Retina (tissue), 1 donor: ENCODE measurements at regions not wholly inside any gene's neighbourhood (a gene's known extent, or its start where the extent isn't known, plus 50 kb on each side); places are given as distances from the start of the nearest gene placed in this dataset.
A peak's percentile ranks its signal among the peaks of the same experiment; 100 is the strongest.
"Not testable (repeated sequence)": the region's sequence is repeated elsewhere in the genome, so short reads cannot be mapped to it uniquely, and the experiment has no call there.

Experiments
- DNase-seq: peaks from one replicate; pipeline ENCODE4 v3.0.0-alpha.2; 2016

DNA sequence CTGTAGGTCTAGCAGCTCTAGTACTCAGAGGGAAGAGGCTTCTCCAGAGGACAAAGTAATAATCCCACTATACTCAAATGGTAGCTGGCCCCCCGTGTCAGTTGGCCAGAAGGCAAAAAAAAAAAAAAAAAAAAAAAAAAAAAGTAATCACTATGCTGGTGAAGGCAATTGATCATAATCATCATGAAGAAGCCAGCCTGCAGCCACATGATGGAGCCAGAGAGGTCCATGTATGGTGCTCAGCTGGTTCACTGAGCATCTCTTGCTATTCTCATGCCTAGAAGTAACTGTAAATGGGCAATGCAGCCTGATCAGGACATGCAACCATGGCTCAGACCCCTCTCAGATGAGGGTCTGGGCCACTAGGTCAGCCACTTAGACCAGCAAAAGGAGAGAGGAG lies 378.8 kb downstream of the MED13L start:
- DNase-seq = no peak

DNA sequence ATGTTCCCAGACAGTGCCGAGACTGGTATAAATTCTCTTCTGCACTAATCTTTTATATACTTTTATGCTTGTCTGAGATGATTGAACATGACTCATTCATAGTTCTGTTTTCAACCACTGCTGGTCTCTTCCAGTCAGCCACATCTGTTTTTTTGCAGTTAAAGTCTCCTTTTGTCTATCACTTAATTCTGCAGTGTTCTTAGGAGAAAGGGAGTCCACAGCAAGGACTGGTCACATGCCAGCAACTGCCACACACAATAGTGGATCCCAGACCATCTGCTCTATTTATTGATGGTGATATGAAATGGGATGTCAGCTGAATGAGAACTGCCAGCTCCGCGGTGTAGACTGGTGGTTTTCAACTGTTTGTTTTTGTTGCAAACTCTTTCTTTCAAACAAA lies 379.8 kb downstream of the MED13L start:
- peak; percentile 32 for DNase-seq

DNA sequence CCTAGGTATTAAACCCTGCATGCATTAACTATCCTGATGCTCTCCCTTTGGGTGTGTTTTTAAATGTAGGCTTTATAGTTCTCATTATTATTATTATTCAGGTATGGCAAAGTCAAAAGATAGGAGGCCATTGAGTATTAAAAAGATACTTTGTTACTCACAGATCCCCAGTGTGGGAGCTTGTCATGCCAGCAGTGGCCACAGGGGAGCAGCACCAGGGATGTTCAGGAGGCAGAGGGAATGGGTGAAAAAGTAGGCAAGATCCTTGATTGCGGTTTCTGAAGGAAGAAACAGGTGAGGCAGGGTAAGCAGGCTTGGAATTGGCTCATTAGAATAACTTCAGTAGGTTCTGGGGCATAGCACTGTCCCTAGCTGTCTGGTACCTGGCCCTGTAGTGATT lies 382.2 kb downstream of the MED13L start:
- DNase-seq = no peak

DNA sequence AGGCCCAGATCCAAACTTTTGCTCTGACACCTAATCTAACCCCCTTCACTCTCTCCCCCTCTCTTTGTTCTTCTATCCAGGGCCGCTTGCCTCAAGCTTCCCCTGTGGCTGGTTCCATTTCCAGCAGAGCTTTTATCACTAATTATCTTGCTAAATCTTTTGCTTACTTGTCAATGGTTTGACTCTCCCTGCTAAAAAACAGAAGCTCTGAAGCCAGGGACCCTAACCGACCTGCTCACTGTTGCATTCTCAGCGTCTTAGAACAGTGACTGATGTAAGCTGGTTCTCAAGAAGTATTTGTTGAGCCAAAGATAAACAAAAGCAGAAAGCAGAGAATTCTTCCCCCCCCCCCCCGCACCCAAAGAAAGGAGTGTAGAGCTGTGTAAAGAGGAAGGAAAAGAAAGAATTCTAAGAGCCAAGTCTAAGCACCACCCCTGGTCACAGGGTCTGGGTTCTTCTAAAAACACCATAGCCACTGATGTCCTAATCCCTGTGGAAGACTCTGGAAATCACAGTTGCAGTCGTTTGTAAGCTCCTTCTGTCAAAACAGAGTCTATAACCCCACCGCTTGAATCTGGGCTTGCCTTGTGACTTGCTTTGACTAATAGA lies 385.8 kb downstream of the MED13L start:
- DNase-seq = no peak

DNA sequence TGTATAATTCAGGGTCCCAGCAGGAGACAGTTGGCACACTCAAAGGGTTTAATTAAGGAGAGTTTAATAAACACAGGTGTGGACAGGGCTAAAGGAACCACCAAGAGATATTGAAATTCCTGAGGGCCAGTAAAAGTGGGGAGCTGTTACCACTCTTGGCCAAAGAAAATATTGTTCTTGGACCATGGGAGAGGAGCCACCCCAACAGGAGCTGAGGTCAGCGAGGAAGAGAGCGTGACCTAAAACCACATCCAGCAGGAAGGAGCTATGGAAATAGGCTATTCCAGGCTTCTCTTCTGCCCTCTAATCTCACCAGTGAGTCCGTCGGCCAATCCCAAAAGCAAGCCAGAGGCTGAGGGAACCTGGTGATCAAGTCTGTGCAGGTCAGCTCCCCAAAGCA lies 390.8 kb downstream of the MED13L start:
- no peak for DNase-seq

DNA sequence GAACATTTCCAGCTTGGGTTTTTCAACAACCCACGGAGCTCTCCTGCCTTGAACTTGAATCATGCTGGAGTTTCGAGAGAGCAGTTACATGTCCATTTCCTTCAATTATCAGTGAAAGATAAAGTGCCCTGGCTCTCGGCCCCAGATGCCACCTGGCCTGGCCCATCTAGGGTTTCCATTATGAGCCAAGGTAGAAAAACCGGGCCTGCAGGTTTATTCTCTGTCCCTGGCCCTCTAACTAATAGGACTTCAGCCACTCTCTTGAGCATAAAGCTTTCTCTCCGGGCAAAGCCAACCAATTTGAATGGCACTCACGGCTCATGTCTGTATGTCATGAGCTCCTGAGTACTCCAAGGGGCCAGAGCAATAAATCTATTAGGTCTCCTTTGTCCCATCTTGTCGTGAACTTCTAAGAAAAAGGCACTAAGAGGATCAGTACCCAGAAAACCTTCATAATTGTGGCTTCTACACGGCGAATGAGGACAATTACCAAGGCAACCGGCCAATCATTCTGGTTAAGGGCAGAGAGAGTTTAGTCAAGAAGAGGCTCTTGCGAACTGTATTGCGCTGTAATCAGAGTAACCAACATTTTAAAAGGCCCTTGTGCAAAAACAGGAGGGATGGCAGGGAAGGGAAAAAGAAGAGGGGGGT lies 392.3 kb downstream of the MED13L start:
- DNase-seq = no peak

DNA sequence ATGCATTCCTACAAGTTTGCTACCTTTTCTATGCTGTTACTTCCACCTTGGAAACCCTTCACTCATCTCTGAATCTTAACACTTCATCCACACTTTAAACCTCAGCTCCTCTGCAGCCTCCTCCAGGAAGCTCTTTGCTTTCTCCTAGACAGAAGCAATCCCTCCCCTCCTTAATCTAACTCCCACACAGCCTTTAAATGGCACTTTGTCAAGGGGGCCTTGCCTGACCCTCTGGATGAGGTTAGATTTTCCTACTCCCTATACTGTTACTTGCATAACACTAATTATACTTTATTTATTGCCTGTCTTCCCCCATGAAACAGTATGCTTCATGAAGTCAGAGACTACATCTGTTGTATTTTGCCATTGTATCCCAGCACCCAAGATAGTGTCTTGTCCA lies 394.6 kb downstream of the MED13L start:
- no peak for DNase-seq

DNA sequence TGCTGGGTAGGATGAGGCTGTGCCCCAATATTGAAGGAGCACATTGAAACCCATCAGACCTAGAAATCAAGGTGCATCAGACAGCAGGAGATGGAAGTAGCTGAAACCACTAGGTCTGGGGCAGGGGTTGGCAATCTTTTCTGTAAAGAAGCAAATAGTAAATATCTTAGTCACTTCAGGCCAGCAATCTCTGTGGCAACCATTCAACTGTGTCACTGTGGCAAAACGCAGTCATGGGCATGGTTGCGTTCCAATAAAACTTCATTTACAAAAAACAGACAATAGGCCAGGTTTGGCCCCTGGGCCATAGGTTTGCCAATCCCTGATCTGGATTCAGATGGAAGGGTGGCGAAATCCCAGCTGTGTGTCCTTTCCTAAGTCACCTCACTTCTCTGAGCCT lies 397.3 kb downstream of the MED13L start:
- no peak for DNase-seq

DNA sequence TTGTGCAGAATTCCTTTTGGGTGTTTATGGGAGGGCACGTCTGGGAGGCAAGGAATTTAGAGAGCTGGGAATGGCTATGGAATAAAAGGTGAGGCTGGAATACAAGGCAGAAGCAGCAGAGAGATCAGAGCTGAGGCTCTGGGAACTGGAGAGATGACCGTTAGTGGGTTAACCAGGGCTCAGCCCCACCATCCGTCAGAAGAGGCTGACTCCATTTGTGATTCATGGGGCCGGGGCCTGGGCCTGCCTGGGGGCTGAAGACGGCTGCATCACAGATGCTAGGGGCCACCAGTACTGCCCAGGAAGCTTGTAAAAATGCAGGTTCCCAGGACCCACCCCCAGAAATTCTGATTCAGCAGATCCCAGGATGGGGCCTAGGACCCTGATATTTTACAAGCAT lies 398.1 kb downstream of the MED13L start:
- no peak for DNase-seq

DNA sequence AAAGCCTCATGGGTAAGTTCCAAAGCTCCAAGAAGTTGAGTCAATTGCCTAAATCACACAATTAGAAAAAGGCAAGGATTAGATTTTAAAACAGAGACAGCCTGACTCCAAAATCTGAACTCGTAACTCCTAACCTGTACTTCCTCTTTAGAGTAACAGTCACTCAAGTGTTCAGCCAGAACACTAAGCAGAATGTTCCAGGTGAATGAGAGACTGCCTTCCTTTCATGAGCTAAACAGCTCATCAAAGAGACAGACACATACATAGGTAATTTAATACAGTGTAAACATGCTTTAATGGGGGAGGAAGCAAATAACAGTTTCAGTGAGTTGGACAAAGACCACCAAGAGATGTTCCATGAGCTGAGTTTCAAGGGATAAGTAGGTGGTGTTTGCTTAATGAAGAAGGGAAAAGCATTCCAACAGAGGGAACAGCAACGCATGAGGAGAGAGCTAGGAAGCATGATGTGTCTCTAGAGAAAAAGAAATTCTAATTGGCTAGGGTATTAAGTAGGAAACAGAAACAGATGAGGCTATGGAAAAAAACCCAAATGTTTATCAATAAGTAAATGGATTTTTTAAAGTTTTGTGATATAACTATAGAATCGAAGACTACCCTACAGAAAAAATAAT lies 403.9 kb downstream of the MED13L start:
- no peak for DNase-seq

DNA sequence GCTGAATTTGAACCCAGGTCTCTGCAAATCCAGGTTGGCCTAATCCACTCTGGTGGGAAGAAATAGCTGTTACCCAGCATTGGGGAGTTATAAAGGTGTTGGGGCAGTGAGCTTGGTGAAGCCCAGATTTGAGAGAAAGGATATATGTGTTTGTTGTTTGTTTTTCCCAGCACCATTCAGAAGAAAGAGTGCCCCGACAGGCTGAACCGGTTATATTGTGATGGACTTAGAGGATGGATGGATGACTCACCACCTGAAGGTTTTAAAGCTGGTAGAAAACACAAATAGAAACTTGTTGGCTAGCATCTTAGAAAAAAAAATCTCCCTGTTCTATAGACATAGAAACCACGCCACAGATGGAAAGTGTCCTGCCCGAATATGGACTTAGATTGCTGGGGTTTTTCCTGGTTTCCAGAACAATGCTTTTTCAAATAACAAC lies 404.6 kb downstream of the MED13L start:
- no peak for DNase-seq

DNA sequence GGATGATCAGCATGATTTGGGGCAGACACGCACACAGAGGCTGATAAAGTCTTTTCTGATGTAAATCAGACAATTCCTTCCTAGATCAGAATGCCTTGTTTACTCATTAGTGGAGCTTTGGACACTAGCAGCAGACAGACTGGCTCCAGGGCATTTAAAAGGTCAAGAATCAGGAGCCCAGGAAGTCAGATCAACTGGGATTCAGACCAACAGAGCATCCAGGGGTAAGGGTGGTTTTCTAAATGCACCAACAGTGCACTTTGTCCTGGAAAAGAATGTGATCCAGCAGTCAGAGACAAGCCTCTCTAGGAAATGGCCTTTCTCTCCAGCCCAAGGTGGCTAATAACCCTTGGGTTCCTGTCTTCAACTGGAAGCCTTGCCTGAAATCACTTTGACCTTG lies 405.3 kb downstream of the MED13L start:
- DNase-seq = no peak

DNA sequence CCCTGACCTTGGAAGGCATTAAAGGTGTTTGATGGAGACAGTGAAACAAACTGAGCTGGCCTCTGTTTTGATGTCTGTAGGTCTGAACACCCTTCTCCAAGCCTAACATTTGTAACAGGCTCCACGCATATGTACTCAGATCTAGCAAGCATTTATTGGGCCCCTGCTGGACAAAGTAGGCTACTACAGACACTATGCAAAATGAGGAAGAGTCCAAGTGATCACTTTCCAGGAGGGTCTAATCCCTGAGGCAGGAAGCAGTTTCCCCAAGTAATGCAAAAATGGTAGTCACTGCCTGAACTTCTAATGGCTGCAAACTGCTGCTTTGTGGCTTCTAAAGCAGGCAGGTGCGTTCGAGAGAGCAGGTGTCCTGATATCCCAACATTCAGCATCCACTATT lies 405.8 kb downstream of the MED13L start:
- peak; percentile 25 for DNase-seq

DNA sequence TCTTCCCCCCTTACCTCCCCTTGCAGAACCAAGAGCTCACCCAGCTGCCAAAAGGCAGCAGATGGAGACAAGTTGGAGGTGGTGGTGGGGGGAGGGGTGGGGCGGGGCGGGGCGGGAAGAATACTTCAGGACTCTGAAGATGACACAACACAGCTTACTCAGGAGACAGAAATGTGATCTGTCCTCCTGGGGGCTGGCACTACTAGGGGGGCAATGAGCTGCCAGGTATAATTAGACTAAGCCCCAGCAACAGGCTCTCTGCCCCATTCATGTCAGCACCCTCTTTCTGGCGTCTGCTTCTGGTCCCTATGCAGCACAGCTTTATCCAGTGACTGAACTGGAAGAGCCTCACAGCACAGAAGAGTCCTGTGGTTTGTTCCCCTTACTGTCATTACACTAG lies 407.0 kb downstream of the MED13L start:
- DNase-seq = no peak

DNA sequence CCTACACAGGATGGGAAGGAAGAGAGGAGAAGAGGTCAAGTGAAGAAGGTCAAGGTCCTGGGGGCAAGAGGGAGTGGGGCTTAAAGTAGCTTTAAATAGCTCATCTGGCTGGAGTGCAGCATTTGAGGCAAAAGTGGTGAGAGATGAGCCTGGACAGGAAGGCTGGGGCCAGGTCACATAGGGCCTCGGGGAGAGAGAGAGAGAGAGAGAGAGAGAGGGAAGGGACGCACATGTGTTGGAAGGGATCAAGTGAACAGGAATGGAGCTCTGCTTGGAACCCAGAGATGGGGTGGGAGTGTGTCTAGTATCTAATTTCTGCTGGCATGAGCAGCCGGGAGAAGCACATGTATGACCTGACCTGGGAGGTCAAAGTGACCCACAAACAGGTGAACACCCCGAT lies 407.5 kb downstream of the MED13L start:
- no peak for DNase-seq

DNA sequence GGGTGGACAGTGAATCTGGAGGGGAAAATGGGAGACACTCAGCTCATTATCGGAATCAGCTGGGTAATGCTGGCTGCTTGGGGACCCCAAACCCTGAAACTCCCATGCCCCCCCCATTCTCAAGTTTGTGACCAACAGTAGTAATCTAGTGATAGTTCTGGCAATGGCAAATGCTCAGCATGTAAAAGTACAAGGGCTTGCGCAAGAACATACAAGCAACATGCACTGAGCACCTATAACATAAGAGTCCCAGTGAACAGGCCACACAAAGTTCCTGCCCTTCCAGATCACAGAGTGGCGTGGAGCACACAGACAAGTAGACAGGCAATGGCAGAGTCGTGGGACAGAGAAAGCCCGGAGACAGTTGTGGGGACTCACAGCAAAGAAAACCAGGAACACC lies 407.9 kb downstream of the MED13L start:
- DNase-seq = no peak

DNA sequence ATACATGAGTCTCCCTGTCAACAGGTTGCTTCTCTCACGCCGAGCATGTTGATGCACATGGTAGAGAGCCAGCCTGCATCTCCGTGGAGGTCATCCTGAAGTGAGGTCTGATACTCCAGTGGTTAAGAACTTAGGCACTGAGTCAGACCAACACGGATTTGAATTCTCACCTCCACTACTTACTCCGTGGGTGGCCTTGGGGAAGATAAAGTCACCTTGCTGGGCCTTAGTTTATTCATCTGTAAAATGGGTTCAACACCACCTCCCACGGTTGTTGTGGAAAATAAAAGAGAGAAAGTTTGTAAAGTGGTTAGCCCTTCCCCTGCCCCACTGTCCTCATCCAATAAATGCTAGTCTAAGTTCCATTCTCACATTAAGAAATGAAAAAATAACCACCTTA lies 408.9 kb downstream of the MED13L start:
- no peak for DNase-seq

DNA sequence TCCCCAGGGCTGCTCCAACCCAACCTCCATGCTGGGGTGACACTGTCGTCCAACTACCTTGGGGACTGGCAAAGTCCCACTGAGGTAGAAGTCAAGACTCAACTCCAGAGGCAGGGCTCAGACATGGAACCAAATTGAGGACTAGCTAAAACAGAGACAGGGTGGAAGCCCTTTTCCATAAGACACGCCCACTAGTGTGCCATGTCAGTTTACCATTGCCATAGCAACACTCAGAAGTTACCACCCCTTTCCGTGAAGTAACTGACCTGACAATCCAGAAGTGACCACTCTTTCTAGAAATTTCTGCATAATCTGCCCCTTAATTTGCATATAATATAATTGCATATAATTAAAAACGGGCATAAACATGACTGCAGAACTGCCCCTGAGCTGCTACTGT lies 409.6 kb downstream of the MED13L start:
- no peak for DNase-seq

DNA sequence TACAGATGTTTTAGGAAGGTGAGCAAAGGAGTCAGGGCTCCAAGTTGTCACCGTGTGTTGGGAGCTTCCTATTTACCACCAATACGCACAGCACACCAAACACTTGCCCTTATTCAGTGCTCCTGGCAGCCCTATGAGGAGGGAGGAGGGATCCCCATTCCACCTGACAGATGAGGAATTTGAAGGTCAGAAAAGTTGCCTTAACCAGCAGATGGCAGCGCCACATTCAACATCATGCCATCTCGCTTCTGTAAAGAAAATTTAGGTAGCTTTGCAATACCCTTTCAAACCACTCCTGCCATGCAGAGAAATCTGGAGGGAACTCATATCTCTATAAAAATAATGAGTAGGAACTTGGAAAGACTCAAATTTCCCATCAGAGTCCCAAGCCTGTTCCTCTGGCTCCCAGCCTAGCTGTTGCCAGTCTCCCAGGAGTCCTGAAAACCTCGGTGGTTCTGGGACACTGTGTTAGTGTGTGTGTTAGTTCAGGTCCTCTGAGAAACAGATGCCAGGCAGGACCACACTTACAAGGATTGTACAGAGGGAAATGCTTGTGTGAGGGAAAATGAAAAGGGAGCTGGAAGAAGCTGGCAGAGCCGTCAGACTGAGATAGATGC lies 410.5 kb downstream of the MED13L start:
- no peak for DNase-seq

DNA sequence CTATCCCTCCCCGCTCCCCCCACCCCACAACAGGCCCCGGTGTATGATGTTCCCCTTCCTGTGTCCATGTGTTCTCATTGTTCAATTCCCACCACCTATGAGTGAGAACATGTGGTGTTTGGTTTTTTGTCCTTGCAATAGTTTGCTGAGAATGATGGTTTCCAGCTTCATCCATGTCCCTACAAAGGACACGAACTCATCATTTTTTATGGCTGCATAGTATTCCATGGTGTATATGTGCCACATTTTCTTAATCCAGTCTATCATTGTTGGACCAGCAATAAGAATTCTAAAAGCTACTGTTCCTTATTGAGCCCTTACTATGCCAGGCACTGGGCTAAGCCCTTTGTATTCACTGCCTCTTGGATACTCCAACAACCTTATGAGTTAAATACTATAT lies 411.2 kb downstream of the MED13L start:
- DNase-seq = not testable (repeated sequence)

DNA sequence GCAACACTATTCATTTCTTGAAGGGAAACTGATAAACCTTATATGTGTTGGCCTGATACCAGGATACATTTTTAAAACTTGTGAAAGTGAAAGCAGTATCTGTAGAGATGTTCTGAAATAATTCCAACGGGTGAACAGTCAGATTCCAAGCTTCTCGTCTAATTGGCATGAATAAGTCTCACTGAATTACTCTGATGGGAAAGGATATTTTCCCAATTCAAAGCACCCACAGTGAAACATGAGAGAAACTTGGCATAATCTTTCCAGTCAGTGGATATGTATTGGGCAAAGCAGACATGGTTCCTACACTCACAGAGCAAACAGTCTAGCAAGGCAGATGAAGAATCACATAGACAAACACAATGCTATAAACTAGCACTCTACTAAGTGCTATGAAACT lies 413.1 kb downstream of the MED13L start:
- DNase-seq = no peak

DNA sequence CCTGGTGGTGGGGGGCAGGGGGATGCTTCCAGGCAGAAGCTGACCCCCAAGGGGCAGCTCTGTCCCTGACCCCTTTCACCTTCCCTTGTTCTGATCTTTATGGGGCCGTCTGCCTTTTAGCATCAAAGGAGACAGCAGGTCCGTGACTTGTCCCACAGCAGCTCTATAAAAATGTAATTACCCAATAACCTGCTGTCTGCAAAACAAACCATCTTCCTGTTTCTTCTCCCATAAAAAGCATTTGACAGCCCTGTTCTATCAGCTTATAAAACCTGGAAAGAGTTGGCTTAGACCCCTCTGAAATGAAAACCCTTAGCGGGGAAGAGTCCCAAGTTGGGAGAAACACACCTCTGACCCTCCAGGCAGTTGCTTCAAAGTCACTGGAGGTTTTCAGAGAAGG lies 416.9 kb downstream of the MED13L start:
- DNase-seq = no peak

DNA sequence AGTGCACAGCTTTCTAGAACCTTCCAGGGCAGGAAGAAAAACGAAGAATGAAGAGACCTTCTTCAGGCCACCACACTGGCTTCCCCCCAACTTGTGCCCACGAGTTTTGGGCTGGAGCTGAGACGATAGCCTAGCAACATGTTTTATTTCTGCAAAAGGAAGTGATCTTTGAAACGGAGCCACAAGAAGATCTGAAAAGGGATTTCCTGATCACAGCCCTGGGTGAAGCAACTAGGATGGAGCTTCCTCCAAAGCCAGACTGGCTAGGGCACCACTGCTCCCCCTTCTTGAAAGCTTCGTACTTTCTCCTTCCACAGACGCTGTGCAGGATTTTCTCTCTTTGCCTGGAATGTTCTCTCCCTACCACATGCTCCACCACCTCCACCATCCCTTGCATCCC lies 418.3 kb downstream of the MED13L start:
- DNase-seq = no peak

DNA sequence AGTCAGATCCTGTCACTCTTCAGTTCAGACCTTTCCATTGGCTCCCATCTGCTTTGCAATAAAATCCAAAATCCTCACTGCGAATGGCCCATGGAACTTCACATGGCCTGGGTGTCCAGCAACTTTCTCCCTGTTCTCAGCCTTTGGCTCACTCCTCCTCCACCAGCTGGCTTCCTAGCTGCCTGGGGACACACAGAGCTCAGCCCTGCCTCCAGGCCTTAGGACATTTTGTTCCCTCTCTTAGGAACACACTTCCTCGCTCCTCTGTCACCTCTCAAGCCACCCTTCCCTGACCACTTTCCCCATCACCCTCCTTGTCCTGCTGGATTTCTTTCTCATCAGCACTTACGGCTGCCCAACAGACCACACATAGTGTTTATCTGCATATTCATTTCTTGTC lies 419.6 kb downstream of the MED13L start:
- DNase-seq = no peak
